MV-4-11 (cell line): ENCODE measurements at regions not wholly inside any gene's neighbourhood (a gene's known extent, or its start where the extent isn't known, plus 50 kb on each side); places are given as distances from the start of the nearest gene placed in this dataset.
A peak's percentile ranks its signal among the peaks of the same experiment; 100 is the strongest.
"Not testable (repeated sequence)": the region's sequence is repeated elsewhere in the genome, so short reads cannot be mapped to it uniquely, and the experiment has no call there.

Experiments used
- DNase-seq: peaks from one replicate; lab custom pipeline; 2025; lab: John Stamatoyannopoulos, UW

GRCh38 chr6:85128256-85128655 lies 321.6 kb upstream of the NT5E start:
- not testable (repeated sequence) for DNase-seq

GRCh38 chr6:85127696-85128243 lies 322.1 kb upstream of the NT5E start:
- DNase-seq: no peak

- no peak for DNase-seq
Measured at GRCh38 chr6:85127168-85127498, 322.8 kb upstream of the NT5E start.

- DNase-seq: peak; percentile 2
Measured at GRCh38 chr6:85126485-85127167, 323.3 kb upstream of the NT5E start.

GRCh38 chr6:85125526-85125925 lies 324.4 kb upstream of the NT5E start:
- DNase-seq: no peak

GRCh38 chr6:85124472-85125354 lies 325.2 kb upstream of the NT5E start:
- no peak for DNase-seq

GRCh38 chr6:85121158-85121557 lies 328.7 kb upstream of the NT5E start:
- DNase-seq: no peak

DNA sequence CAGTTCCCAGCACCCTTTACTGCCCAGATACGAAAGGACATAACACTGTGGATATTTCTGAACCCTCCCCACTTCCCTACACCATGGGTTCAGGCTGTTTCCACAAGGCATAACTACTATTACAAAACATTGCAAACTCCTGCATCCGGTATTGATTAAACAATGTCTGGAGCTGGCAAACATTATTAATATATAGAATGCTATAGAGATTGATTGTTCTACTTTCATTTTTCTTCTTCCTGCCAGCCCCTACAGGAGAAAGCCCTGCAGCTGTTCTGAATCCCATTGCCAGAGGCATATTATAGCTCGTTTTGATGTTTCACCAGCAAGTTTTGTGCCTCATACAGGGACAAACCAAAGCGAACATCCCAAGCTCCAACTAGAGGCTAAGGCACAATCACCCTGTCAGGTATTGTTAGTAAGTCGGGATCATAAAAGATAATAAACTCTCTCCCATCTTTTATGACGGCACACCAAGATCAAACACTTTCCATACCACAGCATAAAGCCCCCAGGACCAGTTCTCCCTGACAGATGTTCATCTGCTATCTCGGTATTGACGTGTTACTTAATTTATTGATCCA lies 331.1 kb upstream of the NT5E start:
- no peak for DNase-seq

DNA sequence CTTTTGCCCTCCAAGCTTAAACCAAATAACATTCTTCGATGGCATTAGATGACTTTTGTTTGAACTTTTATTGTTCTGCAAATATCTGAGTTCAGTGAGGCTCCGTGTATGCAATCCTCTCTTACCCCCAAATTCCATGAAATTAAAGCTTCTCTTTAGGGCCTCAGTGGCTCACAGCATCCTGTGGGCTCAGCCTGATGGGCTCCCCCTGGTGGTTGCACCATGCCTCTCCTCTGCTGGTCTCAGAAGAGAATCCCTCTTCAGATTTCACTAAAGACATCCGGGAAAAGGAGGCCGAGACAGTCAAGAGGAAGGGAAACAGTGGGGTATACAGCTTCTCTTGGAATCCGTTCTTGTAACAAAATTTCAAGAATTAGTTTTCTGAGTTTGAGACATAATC lies 331.6 kb upstream of the NT5E start:
- no peak for DNase-seq

DNA sequence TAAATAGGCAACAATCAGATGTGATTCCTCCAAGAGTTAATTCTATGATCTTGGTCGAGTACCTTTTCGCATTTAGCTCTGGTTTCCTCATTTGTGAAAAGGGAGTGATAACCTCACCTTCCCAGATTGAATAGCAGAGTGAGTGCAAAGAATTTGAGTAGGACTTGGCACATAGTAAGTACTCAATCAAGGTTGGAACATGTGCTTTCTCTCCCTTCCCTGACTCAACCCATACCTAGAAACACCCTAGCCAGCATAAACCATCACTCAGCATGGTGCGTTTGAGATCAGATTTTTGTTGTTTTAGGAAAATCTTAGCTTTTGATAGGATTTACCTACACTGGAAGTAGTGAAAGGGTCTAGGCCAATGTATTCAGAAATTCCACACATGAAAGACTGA lies 333.4 kb upstream of the NT5E start:
- DNase-seq: no peak

GRCh38 chr6:85115876-85116275 lies 334.0 kb upstream of the NT5E start:
- no peak for DNase-seq

DNA sequence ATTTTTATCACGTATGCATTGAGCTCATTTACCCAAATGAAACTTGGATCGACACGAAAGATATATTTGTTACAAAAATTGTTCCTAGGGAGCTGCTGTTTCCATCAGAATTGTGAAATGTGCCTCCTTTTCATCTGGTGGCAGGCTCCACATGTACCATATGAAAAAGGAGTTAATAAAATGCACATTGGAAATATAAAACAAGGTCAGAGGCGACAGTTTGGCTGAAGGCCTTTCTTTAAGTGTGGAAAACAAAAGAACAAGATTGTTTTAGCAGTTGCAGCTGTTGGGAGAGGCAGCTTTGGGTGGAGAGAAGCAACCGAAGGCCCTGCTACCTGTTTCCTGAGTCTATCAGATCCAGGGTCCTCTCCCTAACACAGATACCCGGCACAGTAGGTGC lies 334.5 kb upstream of the NT5E start:
- DNase-seq: no peak

DNA sequence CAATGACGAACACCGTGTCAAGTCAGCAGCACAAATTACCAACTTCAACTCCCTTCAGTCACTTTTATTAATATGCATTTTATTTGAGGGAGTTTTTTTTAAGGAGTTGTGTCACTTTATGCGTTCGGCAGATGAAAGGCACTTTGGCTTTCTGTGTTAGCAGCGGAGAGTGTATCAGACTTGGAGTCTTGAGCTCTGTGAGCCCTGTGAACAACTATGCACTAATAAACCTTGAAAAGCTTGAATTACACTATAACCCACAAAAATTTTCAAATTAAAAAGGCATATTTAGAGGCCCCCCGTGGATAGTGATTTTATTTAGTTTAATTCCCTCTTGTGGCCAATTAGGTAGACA lies 335.3 kb upstream of the NT5E start:
- DNase-seq: no peak

DNA sequence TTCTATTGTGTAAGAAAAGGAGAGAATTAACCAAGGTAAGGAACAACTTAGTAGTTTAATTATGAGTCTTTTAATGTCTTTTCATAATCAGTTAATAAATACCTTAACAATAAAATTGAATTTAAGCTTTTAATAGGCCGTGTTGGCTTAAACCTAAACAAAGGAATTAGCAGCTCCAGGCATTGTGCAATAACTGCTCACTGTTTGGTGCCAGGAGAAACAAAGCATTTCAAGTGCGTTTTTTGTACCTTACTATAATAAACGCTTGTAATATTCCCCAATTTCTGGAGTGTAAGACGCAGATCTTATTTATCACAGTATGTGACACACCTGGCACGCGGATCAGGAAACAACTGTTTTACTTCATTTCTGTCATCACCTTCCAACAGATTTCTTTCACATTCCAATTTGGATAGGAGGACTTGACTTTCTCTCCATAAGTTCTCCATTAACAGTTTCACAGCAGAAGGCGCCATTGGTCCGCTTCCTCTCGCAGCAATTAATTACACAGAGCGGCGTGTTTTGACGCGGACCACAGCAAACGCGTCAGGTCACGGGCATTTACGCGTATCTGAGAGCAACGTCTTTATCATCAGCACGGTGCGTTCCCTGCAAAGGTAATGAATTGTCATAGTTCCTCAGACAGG lies 335.8 kb upstream of the NT5E start:
- no peak for DNase-seq

GRCh38 chr6:85112540-85112939 lies 337.3 kb upstream of the NT5E start:
- DNase-seq: no peak

DNA sequence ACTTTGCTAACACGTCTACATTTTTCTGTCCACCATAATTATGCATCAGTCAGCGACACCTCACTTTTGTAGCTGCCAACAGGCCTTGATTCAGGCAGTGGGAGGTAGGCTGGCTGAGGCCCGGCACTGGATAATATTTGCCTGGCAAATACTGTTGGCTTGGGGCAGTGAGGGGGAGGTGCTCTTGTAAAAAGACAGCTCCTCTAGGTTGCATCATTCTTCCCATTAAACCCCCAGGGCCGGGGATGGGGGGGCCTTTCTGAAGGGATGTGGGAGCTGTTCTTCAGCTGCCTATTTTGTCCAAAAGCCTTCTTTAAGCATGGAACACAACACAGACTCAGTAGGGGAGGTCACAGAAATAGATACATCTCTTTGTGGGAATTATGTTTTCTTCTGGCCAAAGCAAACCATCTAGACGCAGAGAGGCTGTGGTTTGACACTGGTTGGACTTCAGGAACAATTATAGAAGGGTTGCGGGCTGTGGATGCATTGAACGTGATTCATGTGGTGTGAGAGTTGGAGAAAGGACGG lies 338.3 kb upstream of the NT5E start:
- no peak for DNase-seq

DNA sequence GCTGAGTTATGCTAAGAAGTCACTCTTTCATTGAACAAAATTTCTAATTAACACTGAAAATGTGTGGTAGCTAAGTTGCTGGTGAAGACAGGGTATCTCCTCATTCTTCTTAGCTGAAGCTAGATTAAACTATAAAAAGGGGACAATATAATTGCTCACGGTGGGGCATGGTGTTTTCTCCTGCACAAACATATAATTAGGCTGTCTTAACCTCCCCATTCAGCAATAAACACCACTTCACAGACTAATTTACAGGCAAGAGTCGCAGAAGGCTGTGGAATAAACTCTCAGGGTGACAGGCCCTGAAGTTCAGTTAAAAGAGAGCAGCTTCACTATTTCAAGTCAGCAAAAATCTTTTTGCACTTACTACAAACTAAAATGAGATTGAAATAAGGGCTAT lies 338.9 kb upstream of the NT5E start:
- no peak for DNase-seq

GRCh38 chr6:85107701-85108100 lies 342.2 kb upstream of the NT5E start:
- no peak for DNase-seq

- DNase-seq: no peak
Measured at GRCh38 chr6:85096976-85097375, 332.6 kb upstream of the TBX18 start.

DNA sequence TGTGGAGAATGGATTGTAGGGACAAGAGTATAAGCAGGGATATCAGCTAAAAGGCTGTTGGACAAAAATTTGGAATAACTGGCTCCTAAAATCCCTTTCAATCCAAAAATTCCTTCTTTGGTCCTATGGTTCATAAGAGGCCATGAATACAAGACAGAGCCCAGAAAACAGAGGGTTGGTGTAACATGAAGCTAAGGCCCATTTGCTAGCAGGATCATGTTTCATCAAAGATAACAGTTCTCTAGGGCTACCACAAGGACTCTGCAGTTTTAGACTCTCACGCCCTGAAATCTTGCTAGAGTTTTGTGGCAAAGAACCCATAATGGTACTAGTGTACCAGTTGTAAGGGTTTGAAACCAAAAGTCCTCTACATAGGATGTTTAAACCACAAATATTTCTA lies 327.8 kb upstream of the TBX18 start:
- DNase-seq: no peak

GRCh38 chr6:85089255-85089654 lies 324.9 kb upstream of the TBX18 start:
- no peak for DNase-seq

DNA sequence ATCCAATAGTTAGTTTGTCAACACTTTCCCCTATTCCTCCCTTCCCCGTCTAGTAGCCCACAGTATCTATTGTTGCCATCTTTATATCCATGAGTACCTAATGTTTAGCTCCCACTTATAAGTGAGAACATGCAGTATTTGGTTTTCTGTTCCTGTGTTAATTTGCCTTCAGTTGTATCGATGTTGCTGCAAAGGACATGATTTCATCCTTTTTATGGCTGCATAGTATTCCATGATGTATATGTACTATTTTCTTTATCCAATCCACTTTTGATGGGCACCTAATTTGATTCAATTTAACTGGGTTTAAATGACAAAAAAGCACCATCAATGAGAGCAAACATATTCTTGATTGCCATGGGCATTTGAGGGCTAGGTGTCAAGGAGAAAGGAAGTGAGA lies 321.5 kb upstream of the TBX18 start:
- no peak for DNase-seq
